GM19463 (cell line): ENCODE measurements at regions not wholly inside any gene's neighbourhood (a gene's known extent, or its start where the extent isn't known, plus 50 kb on each side); places are given as distances from the start of the nearest gene placed in this dataset.
A peak's percentile ranks its signal among the peaks of the same experiment; 100 is the strongest.
"Not testable (repeated sequence)": the region's sequence is repeated elsewhere in the genome, so short reads cannot be mapped to it uniquely, and the experiment has no call there.

Experiments
- ATAC-seq: cut with Tn5 transposase; IDR thresholded peaks from one replicate; pipeline ENCODE4 v1.9.1; 2021; ENCODE audit warnings: mild to moderate bottlenecking, moderate library complexity; ENCODE audit not compliant: unreplicated experiment

GRCh38 chr2:58414506-58414905 lies 173.4 kb upstream of the FANCL start:
- no peak for ATAC-seq

DNA sequence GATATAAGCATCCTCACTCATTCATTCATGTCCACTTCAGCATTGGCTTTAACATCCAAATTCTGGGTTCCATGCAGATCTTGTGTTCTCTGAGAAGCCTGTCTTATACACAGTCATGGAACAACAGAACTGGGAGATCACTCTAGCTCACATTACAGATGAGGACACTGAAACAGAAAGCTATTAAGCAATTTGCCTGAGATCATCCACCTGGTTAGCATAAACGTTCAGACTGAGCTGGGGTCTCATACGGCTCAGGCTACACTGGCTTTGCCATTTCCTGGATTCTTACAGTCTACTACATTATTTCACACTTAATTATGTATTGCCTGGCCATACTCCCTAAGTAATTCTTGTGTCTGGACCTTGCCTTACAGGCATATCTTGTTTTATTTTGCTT lies 169.4 kb upstream of the FANCL start:
- no peak for ATAC-seq

- no peak for ATAC-seq
These were observed 166.4 kb upstream of the FANCL start for GRCh38 chr2:58407487-58407886.

DNA sequence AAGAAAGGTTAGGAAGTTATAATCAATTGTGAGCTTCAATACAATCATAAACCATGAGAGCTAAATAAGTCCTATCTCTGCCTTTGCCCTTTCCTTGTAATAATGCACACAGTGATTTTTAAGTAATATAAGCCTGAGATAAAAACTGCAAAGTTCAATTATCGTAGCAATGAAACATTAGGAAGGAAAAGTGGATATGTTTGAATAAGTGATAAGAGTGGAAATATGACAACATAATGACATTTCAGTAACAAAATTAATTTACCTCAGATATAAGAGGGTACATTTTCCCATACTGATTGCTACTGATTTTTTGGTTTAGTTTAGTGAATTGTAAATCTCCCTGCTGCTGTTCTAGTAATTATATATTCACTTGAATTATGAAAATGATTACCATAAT lies 164.2 kb upstream of the FANCL start:
- no peak for ATAC-seq

DNA sequence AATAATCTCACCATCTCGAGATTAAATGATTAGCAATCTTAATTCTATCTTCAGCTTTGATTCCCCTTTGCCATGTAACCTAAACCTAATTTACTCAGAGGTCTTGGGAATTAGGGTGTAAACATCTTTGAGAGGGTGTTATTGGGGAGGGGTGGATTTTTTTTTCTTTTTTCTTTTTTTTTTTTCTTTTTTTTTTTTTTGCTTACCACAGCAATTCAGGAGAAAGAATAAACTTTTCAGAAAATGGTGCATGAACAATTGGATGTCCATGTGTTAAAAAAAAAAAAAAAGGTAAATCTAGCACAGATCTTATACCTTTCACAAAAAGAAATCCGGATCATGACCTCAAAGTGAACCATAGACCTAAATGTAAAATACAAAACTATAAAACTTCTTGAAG lies 160.8 kb upstream of the FANCL start:
- no peak for ATAC-seq

DNA sequence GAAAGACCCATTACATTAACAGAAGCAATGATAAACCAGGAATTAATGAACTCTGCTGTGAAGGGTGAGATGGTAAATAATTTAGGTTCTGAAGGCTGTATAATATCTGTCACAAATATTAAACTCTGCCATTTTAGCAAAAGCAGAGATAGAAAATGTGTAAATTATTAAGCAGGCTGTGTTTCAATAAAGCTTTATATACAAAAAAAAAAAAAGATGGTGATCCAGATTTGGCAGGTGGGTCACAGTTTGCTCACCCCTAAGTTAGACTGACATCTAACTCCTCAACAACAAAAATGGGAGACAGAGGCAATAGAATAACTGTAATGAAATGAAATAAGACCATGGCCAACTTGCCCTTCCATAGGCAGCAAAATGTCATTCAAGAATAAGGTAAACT lies 157.3 kb upstream of the FANCL start:
- no peak for ATAC-seq

DNA sequence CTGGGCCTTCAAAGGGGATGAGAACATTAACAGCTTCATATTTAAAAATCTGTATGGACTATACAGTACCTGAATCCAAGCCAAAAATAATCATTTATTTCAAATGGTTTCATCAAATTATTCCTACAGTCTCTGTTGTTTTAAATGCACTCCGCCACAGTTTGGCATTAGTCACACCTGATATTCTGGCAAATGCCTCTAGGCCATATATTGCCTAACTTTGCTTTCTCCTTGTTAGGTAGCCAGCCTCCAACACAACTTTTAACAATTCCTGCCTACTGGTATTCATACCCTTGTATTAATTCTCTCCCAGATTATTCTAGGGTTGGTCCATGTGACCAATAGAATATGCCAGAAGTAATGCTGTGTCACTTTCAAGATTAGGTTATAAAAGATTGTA lies 146.6 kb upstream of the FANCL start:
- ATAC-seq: no peak

DNA sequence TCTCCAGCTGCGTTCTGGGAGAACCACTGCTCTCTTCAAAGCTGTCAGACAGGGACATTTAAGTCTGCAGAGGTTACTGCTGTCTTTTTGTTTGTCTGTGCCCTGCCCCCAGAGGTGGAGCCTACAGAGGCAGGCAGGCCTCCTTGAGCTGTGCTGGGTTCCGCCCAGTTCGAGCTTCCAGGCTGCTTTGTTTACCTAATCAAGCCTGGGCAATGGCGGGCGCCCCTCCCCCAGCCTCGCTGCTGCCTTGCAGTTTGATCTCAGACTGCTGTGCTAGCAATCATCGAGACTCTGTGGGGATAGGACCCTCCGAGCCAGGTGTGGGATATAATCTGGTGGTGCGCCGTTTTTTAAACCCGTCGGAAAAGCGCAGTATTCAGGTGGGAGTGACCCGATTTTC lies 145.8 kb upstream of the FANCL start:
- ATAC-seq: not testable (repeated sequence)

- no peak for ATAC-seq
These were observed 137.0 kb upstream of the FANCL start for GRCh38 chr2:58378152-58378551.

GRCh38 chr2:58377181-58377580 lies 136.1 kb upstream of the FANCL start:
- ATAC-seq: no peak

GRCh38 chr2:58376592-58376991 lies 135.5 kb upstream of the FANCL start:
- ATAC-seq: no peak

GRCh38 chr2:58369594-58369993 lies 128.5 kb upstream of the FANCL start:
- ATAC-seq: no peak

GRCh38 chr2:58364098-58364497 lies 123.0 kb upstream of the FANCL start:
- ATAC-seq: no peak

DNA sequence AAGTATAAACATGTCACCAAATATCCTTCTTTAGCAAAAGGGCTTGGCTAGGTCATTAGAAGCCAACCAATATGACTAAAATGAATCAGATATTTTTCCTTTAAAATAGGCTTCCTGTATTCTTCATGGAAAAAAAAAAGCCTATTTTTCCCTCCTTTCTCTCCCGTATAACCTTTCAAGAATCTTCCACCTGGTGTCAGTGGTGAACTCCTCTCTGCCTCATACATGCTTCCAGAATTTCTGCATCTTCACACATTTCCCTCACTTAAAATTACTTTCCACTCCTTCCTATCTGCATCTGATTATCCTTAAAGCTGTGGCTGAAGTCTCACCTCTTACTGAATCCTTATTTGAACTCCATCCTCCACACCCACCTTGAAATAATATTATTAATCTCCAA lies 116.9 kb upstream of the FANCL start:
- no peak for ATAC-seq

DNA sequence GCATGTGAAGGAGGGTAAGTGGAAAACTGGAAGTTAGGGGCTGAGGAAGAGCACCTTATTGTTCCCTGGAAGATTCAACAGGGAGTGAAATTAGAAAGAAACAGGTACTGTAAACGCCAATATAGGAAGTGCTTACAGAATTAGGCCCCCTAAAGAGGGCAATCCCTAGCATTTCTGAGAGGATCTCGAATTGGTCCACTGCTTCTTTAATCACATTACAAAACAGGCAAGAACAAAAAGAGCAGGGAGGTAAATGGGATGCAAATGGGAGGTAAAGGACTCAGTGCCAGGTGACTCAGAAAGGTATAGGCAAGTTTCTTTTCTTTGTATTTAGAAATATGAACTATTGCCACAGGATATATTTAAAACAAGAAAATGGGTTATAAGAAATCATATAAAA lies 116.4 kb upstream of the FANCL start:
- no peak for ATAC-seq

DNA sequence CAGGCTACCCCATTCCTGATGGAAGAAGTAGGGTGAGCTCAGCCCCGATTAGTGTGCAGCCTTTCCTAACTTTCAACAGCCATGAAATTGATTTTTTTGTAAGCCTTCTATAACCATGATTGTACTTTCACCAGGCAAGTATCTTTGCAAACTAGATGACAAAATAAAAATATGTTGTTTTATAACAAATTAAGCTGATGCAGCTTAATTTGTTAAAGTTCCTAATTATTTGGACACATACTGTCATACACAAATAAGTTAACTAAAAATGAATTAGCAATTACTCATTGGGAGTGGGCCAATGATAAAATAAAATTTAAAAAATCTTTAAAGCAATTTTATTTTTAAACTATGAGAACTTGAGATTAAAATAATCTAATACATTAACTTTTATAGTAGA lies 113.1 kb upstream of the FANCL start:
- ATAC-seq: no peak

DNA sequence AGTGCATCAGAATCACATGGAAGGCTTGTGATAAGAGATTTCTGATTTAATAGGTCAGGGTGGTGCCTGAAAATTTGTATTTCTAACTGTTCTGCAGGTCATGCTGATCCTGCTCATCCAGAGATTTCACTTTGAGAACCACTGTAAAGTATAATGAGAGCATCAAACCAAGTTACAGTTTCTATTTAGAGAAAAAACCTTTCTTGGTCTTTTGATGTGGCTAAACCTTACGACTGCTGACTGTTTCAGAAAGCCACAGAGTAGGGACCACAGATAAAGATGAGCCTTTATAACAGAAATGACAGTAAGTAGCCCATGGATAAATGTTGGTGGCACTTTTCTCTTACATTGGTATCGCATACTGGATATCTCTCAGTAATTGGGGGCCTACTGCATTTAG lies 109.4 kb upstream of the FANCL start:
- ATAC-seq: peak; percentile 88

- no peak for ATAC-seq
These were observed 106.7 kb upstream of the FANCL start for GRCh38 chr2:58347810-58348209.

DNA sequence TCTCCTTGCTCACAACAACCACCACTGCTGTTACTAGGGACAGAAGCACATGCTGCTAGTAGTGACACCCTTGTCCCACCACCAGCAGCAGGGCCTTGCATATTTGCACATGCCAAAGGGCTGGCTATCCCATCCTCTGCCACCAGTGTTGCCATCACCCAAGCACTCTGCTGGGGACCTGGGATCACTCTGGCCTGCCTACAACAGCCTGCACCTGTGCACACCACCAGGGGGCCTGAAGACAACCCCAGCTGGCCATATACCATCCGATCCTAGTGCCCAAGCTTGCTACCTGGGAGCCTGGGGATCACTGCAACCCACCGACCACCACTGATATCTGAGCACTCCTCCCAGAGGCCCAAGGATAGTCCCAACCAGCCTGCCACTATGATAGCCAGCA lies 99.9 kb upstream of the FANCL start:
- ATAC-seq: no peak

DNA sequence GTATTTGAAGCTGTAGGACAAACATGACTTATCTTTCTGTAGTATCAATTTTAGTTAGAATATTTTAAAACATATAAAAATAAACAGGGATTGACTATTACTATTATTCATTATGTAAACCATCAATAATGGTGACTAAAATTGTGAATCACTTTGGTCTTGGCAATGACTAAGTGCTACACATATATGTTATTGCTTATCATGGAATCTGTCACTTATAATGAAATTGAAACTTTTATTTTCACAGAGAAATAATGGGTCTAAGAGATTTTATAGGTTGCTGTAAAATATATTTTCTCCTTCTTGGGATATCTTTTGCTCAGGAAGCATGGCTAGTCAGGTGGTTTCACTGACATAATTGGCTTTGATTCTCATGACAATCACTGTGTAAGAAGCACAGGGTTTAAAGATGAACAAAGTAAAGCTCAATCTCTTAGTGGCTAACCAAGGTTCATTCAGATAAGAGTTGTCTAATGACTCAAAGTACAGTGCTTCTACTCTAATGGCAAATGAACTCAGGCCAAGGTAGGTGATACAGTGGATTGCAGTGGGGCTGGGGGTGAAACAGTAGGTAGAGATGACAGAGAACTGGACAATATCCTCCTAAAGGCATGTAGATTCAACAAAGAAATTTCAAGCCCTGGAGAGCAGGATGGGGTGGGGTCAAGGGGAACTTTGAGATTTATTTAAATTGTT lies 98.6 kb upstream of the FANCL start:
- ATAC-seq: no peak

- ATAC-seq: no peak
These were observed 95.3 kb upstream of the FANCL start for GRCh38 chr2:58336416-58336815.

GRCh38 chr2:58334414-58334813 lies 93.3 kb upstream of the FANCL start:
- ATAC-seq: no peak

DNA sequence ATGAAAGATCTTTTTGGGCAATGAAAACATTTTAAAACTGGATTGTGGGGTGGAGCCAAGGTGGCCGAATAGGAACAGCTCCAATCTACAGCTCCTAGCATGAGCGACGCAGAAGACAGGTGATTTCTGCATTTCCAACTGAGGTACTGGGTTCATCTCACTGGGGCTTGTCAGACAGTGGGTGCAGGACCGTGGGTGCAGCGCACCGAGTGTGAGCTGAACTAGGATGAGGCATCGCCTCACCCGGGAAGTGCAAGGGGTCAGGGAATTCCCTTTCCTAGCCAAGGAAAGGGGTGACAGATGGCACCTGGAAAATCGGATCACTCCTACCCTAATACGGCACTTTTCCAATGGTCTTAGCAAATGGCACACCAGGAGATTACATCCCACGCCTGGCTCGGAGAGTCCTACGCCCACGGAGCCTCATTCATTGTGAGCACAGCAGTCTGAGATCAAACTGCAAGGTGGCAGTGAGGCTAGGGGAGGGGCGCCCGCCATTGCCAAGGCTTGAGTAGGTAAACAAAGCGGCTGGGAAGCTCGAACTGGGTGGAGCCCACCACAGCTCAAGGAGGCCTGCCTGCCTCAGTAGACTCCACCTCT lies 84.3 kb upstream of the FANCL start:
- not testable (repeated sequence) for ATAC-seq
